Testis (tissue), 2 donors: ENCODE measurements at regions not wholly inside any gene's neighbourhood (a gene's known extent, or its start where the extent isn't known, plus 50 kb on each side); places are given as distances from the start of the nearest gene placed in this dataset.

ENCODE experiments used
- CTCF ChIP-seq, 3 experiments: fragments of 450-650 bp in 2 of 3; fragments of 200-600 bp in 1 of 3; sonication (generic) in 1 of 3; IDR thresholded peaks; one replicate each; pipeline ENCODE4 v1.5.1; 2016 to 2019; ENCODE audit warnings: antibody characterized with exemption in 3 of 3, mild to moderate bottlenecking in 2 of 3, moderate library complexity in 1 of 3
- POLR2A ChIP-seq: fragments of 450-650 bp; IDR thresholded peaks from one replicate; pipeline ENCODE4 v1.6.1; 2017; ENCODE audit warnings: antibody characterized with exemption, mild to moderate bottlenecking, moderate library complexity

- no peak for TF ChIP-seq POLR2A
- no peak for TF ChIP-seq CTCF (IDR thresholded peaks at IDR 0.05)
Measured at GRCh38 chr5:69029292-69029691, 64.5 kb upstream of the SLC30A5 start.
